GM18511 (cell line): ENCODE measurements at regions not wholly inside any gene's neighbourhood (a gene's known extent, or its start where the extent isn't known, plus 50 kb on each side); places are given as distances from the start of the nearest gene placed in this dataset.

Experiments
- ATAC-seq: cut with Tn5 transposase; IDR thresholded peaks from one replicate; pipeline ENCODE4 v1.9.1; 2021; ENCODE audit warnings: mild to moderate bottlenecking, moderate library complexity; ENCODE audit not compliant: unreplicated experiment

DNA sequence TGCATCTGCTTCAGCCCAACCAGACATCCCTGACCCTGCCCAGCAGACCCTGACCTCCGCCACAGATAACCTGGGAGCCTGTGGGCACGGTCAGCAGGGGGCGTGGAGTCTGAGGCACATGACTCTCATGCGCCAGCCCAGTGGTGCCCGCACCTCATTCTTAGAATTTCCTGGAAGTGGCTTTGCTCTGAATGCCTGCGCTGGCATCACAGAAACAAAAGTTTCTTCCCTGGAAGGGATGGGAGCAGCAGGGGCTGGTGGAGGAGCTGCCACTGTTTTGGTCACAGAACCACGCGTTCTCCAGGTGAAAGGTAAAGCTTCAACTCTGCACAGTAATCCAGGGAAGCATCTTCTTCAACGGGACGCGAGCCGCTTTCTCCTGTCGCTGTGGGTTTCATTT lies 67.9 kb upstream of the DUSP22 start:
- ATAC-seq = no peak

- ATAC-seq = no peak
These were observed 67.1 kb upstream of the DUSP22 start for GRCh38 chr6:225121-225721.

DNA sequence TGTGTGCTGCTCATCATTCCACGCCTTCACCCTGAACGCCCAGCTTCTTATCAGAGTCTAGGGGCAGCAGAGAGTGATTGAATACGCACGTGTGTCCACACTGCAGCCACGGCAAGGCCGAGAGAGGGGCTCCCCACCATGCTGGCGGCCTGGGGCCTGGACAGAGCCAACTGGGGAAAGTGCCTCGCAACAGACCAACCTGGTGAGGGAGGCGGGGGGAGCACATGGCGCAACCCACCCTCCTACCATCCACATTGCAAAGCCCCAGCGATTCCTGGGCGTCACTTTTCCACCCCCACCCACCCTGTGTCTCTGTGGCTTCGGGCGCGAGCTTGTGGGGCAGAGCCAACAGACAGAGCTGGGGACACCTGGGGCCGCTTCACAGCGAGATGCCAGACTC lies 66.4 kb upstream of the DUSP22 start:
- no peak for ATAC-seq

DNA sequence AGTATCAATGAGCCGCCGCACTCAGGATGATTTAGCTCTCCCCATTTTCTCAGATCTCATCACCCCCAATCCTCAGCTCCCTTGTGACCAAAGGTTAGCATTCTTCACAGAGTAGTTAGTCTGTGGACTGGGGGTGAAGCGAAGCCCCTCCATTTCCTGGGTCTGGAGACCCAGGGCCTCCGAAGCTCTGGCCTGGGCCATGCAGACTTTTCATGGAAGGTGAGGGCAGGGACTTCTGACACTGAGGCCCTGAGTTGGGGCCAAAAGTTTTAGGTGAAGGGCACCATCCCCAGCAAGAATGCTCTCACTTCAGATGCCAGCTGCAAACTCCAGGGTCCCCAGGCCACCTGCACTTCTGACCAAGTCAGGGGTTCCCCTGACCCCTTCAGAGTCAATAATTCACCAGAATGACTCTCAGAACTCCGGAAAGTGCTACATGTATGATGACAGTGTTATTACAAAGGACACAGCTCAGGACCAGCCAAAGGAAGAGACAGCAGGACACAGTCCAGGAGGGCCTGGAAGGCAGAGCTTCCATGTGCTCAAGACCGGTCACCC lies 65.7 kb upstream of the DUSP22 start:
- ATAC-seq = peak; percentile 33

GRCh38 chr6:227074-227782 lies 65.1 kb upstream of the DUSP22 start:
- ATAC-seq = peak; percentile 43

- ATAC-seq = peak; percentile 17
These were observed 64.4 kb upstream of the DUSP22 start for GRCh38 chr6:227812-228338.

DNA sequence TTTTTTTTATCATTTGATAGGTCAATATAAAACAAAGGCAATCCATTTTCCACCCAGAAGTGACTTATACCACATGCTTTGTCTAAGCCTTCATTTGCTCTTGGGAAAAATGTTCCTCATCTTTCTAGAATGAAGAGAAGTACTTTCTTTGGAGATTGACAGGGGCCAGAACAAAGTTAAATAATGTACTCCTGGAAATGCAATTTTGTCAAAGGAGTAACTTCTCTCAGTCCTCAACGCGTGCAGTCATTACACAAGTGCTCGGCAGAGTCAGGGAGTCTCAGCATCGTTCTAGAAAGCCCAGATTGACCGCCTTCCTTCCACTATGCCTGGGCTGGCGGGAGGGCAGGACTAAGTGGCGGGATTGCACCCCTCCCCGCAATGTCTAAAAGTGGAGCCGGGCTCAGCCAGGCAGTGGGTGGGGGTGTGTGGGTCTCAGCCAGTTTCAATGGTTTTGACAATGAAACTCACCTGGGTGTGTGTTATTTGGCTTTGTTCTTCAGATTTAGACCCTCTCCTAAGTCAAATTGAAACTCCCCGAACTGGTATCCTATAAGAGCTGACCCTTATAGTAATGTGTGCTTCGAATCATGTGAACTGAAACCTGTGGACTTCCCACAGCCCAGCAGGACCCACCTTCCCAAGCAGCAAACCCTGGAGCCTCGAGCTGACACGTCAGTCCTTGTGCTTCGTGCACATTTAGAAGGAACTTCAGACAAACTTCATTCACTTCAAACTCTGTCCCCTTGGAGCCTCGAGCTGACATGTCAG lies 63.2 kb upstream of the DUSP22 start:
- ATAC-seq = peak; percentile 40

GRCh38 chr6:231779-232178 lies 60.5 kb upstream of the DUSP22 start:
- ATAC-seq = no peak

DNA sequence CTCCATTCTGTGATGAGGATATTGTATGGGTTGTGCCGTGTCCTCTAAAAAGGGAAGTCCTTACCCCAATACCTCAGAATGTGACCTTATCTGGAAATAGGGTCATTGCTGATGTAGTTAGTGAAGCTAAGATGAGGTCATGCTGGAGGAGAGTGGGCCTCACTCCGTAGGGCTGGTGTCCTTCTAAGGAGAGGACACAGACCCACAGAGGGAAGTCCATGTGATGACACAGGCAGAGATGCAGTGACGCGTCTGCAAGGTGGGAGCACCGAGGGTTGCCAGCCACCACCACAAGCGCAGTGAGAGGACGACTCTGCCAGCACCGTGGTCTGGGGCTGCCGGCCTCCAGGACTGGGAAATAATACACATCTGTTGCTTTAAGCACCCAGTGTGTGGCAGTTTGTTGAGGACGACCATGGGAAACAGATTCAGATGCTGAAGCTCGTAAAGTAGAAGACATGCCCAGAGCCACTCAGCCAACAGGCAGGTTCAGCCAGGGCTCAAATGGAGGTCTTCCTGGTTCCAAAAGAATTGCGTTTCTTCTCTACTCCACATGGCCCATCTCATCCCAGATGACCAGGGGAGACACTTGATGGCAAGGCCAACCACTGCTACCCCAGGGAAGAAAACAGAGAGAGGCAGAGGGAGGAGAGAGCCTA lies 59.2 kb upstream of the DUSP22 start:
- no peak for ATAC-seq

- no peak for ATAC-seq
These were observed 57.4 kb upstream of the DUSP22 start for GRCh38 chr6:234706-235372.

DNA sequence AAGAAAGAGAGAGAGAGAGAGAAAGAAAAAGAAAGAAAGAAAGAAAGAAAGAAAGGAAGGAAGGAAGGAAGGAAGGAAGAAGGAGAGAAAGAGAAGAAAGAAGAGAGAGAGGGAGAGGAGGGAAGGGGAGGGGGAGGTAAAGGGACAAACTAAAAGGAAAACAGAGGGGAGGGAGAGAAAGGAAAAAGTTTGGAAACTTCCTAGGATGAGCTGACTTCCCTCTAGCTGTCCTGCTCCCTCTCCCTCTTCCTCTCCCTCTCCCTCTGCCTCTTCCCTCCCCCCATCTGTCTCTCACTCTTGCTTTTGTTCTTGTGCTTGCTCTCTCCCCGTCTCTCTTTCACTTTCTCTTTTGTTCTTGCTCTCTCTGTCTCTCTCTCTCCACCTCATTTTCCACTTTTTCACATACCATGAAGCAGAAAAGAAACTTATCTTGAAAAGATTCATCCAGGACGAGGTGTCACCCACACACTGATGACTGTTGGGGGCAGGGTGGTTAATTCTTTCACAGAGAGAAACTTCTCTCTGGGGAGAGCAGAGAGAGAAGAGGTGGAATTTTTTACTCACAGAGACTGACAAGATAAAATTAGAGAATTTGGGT lies 56.4 kb upstream of the DUSP22 start:
- ATAC-seq = peak; percentile 69

- no peak for ATAC-seq
These were observed 55.8 kb upstream of the DUSP22 start for GRCh38 chr6:236519-236918.

DNA sequence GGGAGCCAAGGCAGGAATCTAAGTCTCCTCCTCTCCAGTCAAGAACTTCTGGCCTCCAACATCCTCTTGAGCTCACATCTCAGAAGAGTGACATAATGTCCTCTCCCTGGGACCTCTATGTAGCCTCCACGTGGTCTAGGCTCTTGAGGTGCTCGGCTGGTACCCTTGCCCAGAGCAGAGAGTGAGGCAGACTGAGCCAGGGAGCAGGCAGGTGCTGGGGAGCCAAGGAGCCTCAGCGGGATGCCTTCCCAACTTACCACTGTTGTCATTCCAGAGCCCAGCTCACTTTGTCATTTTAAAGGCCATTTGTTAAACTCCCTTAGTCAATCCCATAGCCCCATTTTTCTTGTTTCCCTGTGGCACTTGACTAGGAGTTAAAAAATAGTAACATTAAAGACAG lies 52.1 kb upstream of the DUSP22 start:
- no peak for ATAC-seq

DNA sequence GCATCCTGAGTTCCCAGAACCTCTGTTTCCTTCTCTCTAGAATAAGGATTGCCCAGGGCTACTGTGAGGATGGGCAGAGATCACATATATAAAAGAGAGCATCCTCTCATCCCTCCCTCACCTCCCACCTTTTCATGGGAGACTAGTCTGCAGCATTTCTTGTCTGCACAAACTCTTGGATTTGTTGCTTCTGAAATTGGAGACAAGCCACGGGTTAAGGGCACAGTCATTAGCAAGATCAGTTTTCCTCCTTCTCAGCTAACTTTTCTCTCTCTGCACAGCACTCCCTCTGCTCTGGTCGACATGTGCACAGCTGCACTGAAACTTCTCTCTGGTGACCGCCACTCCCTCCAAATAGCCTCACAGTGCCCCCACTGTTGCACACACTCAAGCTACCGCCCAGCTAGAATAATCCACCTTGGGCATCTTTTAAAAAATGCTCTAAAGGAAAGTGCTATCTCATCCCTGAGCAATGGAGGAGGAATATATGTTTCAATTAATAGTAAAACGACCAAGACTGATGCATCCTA lies 50.9 kb upstream of the DUSP22 start:
- ATAC-seq = no peak
